ENCODE measurements at regions not wholly inside any gene's neighbourhood (a gene's known extent, or its start where the extent isn't known, plus 50 kb on each side); places are given as distances from the start of the nearest gene placed in this dataset.

GRCh38 chrX:25288676-25289075 is 272.9 kb upstream of the ARX start:
- H3K9me3 Mint-ChIP-seq, result peaks cover 0 to 3% of the 10 kb centered on the region in 2 donors
- DNase-seq (no peak), ATAC-seq (replicated peaks) (no peak)
- no peaks in the 10 kb centered on the region for H3K36me3 Mint-ChIP-seq
- H3K4me1 Mint-ChIP-seq, result no peaks in the 10 kb centered on the region
- no peaks in the 10 kb centered on the region for H3K27me3 Mint-ChIP-seq
- H3K27ac Mint-ChIP-seq, result no peak overlapping the region
- no peak overlapping the region for H3K4me3 Mint-ChIP-seq

DNA sequence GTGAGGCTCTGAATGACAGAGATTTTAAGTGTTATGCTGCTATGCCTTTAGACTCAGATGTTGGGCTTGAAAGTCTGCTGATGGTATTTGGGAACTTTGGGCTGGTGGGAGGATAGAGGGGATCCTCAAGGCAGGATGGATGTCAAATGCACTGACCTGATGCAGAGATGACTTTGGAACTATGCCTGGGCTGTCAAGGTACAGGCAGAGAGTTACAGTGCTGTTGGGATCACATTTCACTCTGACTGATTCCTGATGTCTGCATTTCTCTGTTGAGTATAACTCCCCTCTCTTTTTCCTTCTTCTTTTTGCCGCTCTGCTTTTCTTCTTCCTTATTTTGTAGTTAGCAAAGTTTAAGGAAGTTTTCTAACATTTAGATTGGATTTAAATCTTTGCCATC is 271.8 kb upstream of the ARX start:
- Mint-ChIP-seq H3K27ac (no peak overlapping the region), H3K4me1 (no peaks in the 10 kb centered on the region), H3K4me3 (no peak overlapping the region), H3K9me3 (peaks cover 0 to 3% of the 10 kb centered on the region in 2 donors), H3K27me3 (no peaks in the 10 kb centered on the region), H3K36me3 (no peaks in the 10 kb centered on the region)
- ATAC-seq (replicated peaks) (no peak), DNase-seq (no peak)

GRCh38 chrX:25285598-25285997 is 269.8 kb upstream of the ARX start:
- H3K4me1 Mint-ChIP-seq, result no peaks in the 10 kb centered on the region
- H3K9me3 Mint-ChIP-seq, result peaks cover 0 to 3% of the 10 kb centered on the region in 2 donors
- no peak overlapping the region for H3K27ac Mint-ChIP-seq
- DNase-seq (no peak), ATAC-seq (replicated peaks) (no peak)
- no peaks in the 10 kb centered on the region for H3K36me3 Mint-ChIP-seq
- H3K4me3 Mint-ChIP-seq, result no peak overlapping the region
- no peaks in the 10 kb centered on the region for H3K27me3 Mint-ChIP-seq

- Mint-ChIP-seq H3K4me1 (no peaks in the 10 kb centered on the region), H3K36me3 (no peaks in the 10 kb centered on the region), H3K27ac (no peak overlapping the region), H3K4me3 (no peak overlapping the region), H3K9me3 (no peaks in the 10 kb centered on the region), H3K27me3 (no peaks in the 10 kb centered on the region)
- DNase-seq (no peak), ATAC-seq (replicated peaks) (no peak)
These were observed 263.7 kb upstream of the ARX start for GRCh38 chrX:25279510-25279909.

DNA sequence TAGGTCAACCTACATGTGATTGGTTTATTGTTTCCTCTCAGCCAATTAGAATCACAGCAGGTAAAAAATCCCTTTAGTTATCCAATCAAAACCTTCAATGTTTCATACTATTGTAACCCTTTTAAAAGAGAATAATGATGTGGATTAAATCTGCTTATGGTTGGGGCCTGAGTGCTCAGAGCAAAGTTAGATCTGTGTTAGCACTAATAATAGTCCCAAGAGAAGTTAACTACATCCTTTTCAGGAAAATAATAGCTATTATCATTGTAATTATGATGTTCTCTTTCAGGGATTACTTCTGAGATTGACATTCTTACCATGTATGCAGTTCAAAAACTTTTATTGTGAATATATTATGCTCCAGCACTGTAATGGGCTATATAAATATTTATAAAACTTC is 262.6 kb upstream of the ARX start:
- no peak for DNase-seq
- no peak overlapping the region for H3K4me3 Mint-ChIP-seq
- no peaks in the 10 kb centered on the region for H3K4me1 Mint-ChIP-seq
- H3K9me3 Mint-ChIP-seq, result no peaks in the 10 kb centered on the region
- ATAC-seq (replicated peaks), result no peak
- H3K27me3 Mint-ChIP-seq, result no peaks in the 10 kb centered on the region
- no peaks in the 10 kb centered on the region for H3K36me3 Mint-ChIP-seq
- H3K27ac Mint-ChIP-seq, result no peak overlapping the region

GRCh38 chrX:25277574-25277973 is 261.8 kb upstream of the ARX start:
- no peaks in the 10 kb centered on the region for H3K27me3 Mint-ChIP-seq
- no peak overlapping the region for H3K4me3 Mint-ChIP-seq
- no peak for DNase-seq
- no peak overlapping the region for H3K27ac Mint-ChIP-seq
- H3K4me1 Mint-ChIP-seq, result no peaks in the 10 kb centered on the region
- no peaks in the 10 kb centered on the region for H3K9me3 Mint-ChIP-seq
- H3K36me3 Mint-ChIP-seq, result no peaks in the 10 kb centered on the region
- no peak for ATAC-seq (replicated peaks)

GRCh38 chrX:25275159-25275558 is 259.4 kb upstream of the ARX start:
- Mint-ChIP-seq H3K36me3 (no peaks in the 10 kb centered on the region), H3K9me3 (no peaks in the 10 kb centered on the region), H3K4me3 (no peak overlapping the region), H3K27ac (no peak overlapping the region), H3K4me1 (no peaks in the 10 kb centered on the region), H3K27me3 (no peaks in the 10 kb centered on the region)
- DNase-seq, result no peak
- ATAC-seq (replicated peaks), result no peak

GRCh38 chrX:25241461-25241860 is 225.7 kb upstream of the ARX start:
- no peak for ATAC-seq (replicated peaks)

DNA sequence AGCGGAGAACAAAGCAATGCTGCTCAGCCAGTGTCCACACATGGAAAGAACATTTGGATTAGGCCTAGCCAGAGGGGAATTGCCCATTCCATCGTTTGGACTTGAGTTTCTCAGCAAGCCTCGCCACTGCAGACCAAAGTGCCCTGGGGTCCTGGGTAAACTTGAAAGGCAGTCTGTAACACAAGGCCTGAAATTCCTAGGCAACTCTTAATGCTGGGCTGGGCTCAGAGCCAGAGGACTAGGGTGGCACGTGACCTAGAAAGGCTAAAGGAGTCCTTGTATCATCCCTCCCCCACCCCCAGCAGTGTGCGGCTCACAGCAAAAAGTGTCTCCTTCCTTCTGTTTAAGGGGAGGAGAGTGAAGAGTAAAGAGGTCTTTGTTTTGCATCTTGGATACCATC is 210.4 kb upstream of the ARX start:
- no peak for DNase-seq
- no peaks in the 10 kb centered on the region for H3K4me1 Mint-ChIP-seq
- no peak overlapping the region for H3K4me3 Mint-ChIP-seq
- no peaks in the 10 kb centered on the region for H3K27me3 Mint-ChIP-seq
- ATAC-seq (replicated peaks), result no peak
- H3K27ac Mint-ChIP-seq, result no peak overlapping the region
- H3K36me3 Mint-ChIP-seq, result no peaks in the 10 kb centered on the region
- H3K9me3 Mint-ChIP-seq, result peaks cover 0 to 3% of the 10 kb centered on the region in 2 donors

More at GRCh38 chrX:25241461-25241860, 225.7 kb upstream of the ARX start:
- Mint-ChIP-seq H3K4me3 (no peak overlapping the region), H3K4me1 (no peaks in the 10 kb centered on the region), H3K36me3 (peaks cover 0 to 2% of the 10 kb centered on the region in 2 donors), H3K27ac (no peak overlapping the region), H3K9me3 (no peaks in the 10 kb centered on the region), H3K27me3 (no peaks in the 10 kb centered on the region)
- DNase-seq, result no peak

DNA sequence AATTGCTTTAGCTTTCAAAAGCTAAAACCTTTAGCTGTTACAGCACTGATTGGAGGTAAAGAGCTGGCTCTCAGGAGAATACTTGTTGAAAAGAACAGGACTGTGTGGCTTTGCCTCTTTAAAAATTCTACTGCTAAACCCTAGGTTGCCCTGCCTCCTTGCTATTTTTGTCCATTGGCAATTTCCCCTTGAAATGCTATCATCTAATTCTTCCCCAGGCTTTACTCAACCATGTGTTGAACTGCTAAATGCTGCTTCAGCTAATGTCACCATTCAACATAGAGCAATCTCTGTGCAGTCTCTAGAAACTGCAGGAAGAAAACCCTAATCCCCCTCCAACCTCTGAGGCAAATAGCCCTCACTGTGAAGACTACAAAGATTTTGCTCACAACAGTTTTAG is 203.7 kb upstream of the ARX start:
- H3K27me3 Mint-ChIP-seq, result no peaks in the 10 kb centered on the region
- ATAC-seq (replicated peaks) (no peak), DNase-seq (no peak)
- no peak overlapping the region for H3K27ac Mint-ChIP-seq
- no peak overlapping the region for H3K4me3 Mint-ChIP-seq
- no peaks in the 10 kb centered on the region for H3K4me1 Mint-ChIP-seq
- H3K9me3 Mint-ChIP-seq, result no peaks in the 10 kb centered on the region
- no peaks in the 10 kb centered on the region for H3K36me3 Mint-ChIP-seq

- no peak overlapping the region for H3K4me3 Mint-ChIP-seq
- no peaks in the 10 kb centered on the region for H3K36me3 Mint-ChIP-seq
- H3K4me1 Mint-ChIP-seq, result no peaks in the 10 kb centered on the region
- H3K27ac Mint-ChIP-seq, result no peak overlapping the region
- DNase-seq (no peak), ATAC-seq (replicated peaks) (no peak)
- H3K9me3 Mint-ChIP-seq, result no peaks in the 10 kb centered on the region
- H3K27me3 Mint-ChIP-seq, result no peaks in the 10 kb centered on the region
These were observed 197.8 kb upstream of the ARX start for GRCh38 chrX:25213611-25214010.

- DNase-seq (no peak), ATAC-seq (replicated peaks) (no peak)
- no peak overlapping the region for H3K27ac Mint-ChIP-seq
- no peaks in the 10 kb centered on the region for H3K36me3 Mint-ChIP-seq
- no peak overlapping the region for H3K4me3 Mint-ChIP-seq
- no peaks in the 10 kb centered on the region for H3K27me3 Mint-ChIP-seq
- H3K4me1 Mint-ChIP-seq, result no peaks in the 10 kb centered on the region
- no peaks in the 10 kb centered on the region for H3K9me3 Mint-ChIP-seq
These were observed 192.2 kb upstream of the ARX start for GRCh38 chrX:25207803-25208475.

- H3K27me3 Mint-ChIP-seq, result no peaks in the 10 kb centered on the region
- no peak for ATAC-seq (replicated peaks)
- H3K36me3 Mint-ChIP-seq, result no peaks in the 10 kb centered on the region
- no peak overlapping the region for H3K27ac Mint-ChIP-seq
- no peaks in the 10 kb centered on the region for H3K4me1 Mint-ChIP-seq
- no peak for DNase-seq
- H3K9me3 Mint-ChIP-seq, result no peaks in the 10 kb centered on the region
- no peak overlapping the region for H3K4me3 Mint-ChIP-seq
These were observed 191.0 kb upstream of the ARX start for GRCh38 chrX:25206778-25207177.

DNA sequence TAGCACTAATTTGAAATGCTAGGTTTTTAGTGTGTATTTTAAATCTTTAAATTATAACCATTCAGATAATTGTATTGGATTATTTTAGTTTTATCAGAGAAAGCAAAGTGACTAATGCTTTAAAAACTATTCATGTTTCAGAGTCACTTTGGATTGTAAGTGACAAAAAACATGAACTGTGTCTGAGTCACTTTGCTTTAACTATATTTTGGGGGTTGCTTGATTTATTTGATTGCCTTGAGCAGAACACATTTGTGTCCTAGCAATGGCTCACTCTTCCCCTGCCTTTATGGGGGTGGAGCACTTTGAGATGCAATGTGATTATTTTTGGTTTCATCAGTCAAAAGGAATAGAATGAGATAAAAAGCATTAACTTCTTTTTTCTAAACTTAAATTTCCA is 188.4 kb upstream of the ARX start:
- no peaks in the 10 kb centered on the region for H3K9me3 Mint-ChIP-seq
- no peak for ATAC-seq (replicated peaks)
- H3K4me1 Mint-ChIP-seq, result no peaks in the 10 kb centered on the region
- H3K27me3 Mint-ChIP-seq, result no peaks in the 10 kb centered on the region
- H3K27ac Mint-ChIP-seq, result no peak overlapping the region
- H3K36me3 Mint-ChIP-seq, result no peaks in the 10 kb centered on the region
- no peak overlapping the region for H3K4me3 Mint-ChIP-seq
- no peak for DNase-seq

DNA sequence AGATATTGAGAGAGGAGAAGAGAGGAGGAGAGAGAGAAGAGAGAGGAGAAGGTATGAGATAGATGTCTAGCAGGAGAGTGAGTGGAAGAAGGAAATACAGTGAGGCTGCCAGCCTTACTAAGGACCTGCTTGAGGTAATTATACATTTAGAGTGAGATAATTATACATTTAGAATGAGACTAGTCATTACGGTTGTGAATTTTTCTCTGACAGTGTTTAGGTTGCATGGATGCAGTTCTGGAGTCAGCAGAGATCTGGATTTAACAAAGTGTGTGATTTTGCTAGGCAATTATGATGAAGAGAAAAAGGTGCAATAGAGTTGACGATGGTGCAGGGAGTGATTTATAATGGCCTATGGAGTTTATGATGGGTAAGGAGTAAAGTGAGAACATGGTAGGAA is 187.1 kb upstream of the ARX start:
- DNase-seq, result no peak
- no peak for ATAC-seq (replicated peaks)
- Mint-ChIP-seq H3K9me3 (peaks cover 0 to 2% of the 10 kb centered on the region in 2 donors), H3K4me3 (no peak overlapping the region), H3K36me3 (no peaks in the 10 kb centered on the region), H3K27ac (no peak overlapping the region), H3K4me1 (no peaks in the 10 kb centered on the region), H3K27me3 (peaks cover 0 to 3% of the 10 kb centered on the region in 2 donors)

DNA sequence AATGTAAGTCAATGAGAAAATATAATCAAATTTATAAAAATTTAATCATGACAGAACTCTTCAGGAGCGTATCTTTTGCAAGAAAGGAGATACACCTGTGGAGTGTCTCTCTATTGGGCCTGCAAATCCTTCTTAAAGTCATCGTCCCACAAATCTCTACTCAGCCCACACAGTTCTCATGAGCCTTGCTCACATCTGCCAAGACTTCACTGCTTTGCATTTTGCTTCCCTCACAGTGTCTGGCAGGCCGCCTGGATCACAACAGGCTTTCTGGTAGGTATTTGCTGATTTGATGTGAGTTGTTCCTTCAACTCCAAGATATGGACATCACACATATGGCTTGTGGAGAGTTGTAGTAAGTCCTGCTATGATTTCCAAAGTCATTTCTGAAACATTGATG is 183.1 kb upstream of the ARX start:
- no peaks in the 10 kb centered on the region for H3K36me3 Mint-ChIP-seq
- no peak overlapping the region for H3K27ac Mint-ChIP-seq
- ATAC-seq (replicated peaks) (no peak), DNase-seq (no peak)
- H3K4me3 Mint-ChIP-seq, result no peak overlapping the region
- H3K27me3 Mint-ChIP-seq, result peaks cover 0 to 4% of the 10 kb centered on the region in 2 donors
- no peaks in the 10 kb centered on the region for H3K4me1 Mint-ChIP-seq
- peaks cover 0 to 2% of the 10 kb centered on the region in 2 donors for H3K9me3 Mint-ChIP-seq

Measured in stimulated activated naive B cell treated with anti-CD40 and anti-IgM and Interleukin-4, amounts not matched to agents 10 μg/mL and 1 μg/mL and 100 μg/mL, for 72 hours (primary cell).